GM18502 (cell line): ENCODE measurements at regions not wholly inside any gene's neighbourhood (a gene's known extent, or its start where the extent isn't known, plus 50 kb on each side); places are given as distances from the start of the nearest gene placed in this dataset.
"Not testable (repeated sequence)": the region's sequence is repeated elsewhere in the genome, so short reads cannot be mapped to it uniquely, and the experiment has no call there.

Experiments
- ATAC-seq: cut with Tn5 transposase; IDR thresholded peaks from one replicate; pipeline ENCODE4 v1.9.1; 2021; ENCODE audit warnings: mild to moderate bottlenecking; ENCODE audit not compliant: unreplicated experiment, poor library complexity

GRCh38 chr12:89230376-89231315 lies 121.7 kb downstream of the DUSP6 start:
- ATAC-seq: no peak

GRCh38 chr12:89228491-89228890 lies 123.8 kb downstream of the DUSP6 start:
- ATAC-seq: no peak

- ATAC-seq: no peak
These were observed 124.5 kb downstream of the DUSP6 start for GRCh38 chr12:89227774-89228173.

- ATAC-seq: peak; percentile 72
These were observed 126.4 kb downstream of the DUSP6 start for GRCh38 chr12:89225808-89226411.

GRCh38 chr12:89225401-89225800 lies 126.9 kb downstream of the DUSP6 start:
- peak; percentile 83 for ATAC-seq

- not testable (repeated sequence) for ATAC-seq
These were observed 129.7 kb downstream of the DUSP6 start for GRCh38 chr12:89222580-89222979.

- no peak for ATAC-seq
These were observed 134.8 kb downstream of the DUSP6 start for GRCh38 chr12:89217472-89217871.

GRCh38 chr12:89216211-89216952 lies 135.9 kb downstream of the DUSP6 start:
- ATAC-seq: no peak

GRCh38 chr12:89215196-89215595 lies 137.1 kb downstream of the DUSP6 start:
- ATAC-seq: no peak

GRCh38 chr12:89213747-89214146 lies 138.6 kb downstream of the DUSP6 start:
- no peak for ATAC-seq

GRCh38 chr12:89213139-89213538 lies 139.2 kb downstream of the DUSP6 start:
- no peak for ATAC-seq

GRCh38 chr12:89212339-89212771 lies 139.9 kb downstream of the DUSP6 start:
- no peak for ATAC-seq

GRCh38 chr12:89211456-89211855 lies 140.8 kb downstream of the DUSP6 start:
- no peak for ATAC-seq

- ATAC-seq: peak; percentile 68
These were observed 142.0 kb downstream of the DUSP6 start for GRCh38 chr12:89210277-89210676.

GRCh38 chr12:89208661-89209096 lies 143.6 kb downstream of the DUSP6 start:
- no peak for ATAC-seq

GRCh38 chr12:89206390-89206789 lies 145.9 kb downstream of the DUSP6 start:
- no peak for ATAC-seq

GRCh38 chr12:89205517-89205916 lies 146.8 kb downstream of the DUSP6 start:
- ATAC-seq: no peak

- no peak for ATAC-seq
These were observed 149.2 kb downstream of the DUSP6 start for GRCh38 chr12:89203144-89203543.

GRCh38 chr12:89200217-89200616 lies 152.1 kb downstream of the DUSP6 start:
- no peak for ATAC-seq

GRCh38 chr12:89195470-89195869 lies 156.8 kb downstream of the DUSP6 start:
- no peak for ATAC-seq

- no peak for ATAC-seq
These were observed 157.6 kb downstream of the DUSP6 start for GRCh38 chr12:89194683-89195082.
